K562 (cell line): ENCODE measurements at regions not wholly inside any gene's neighbourhood (a gene's known extent, or its start where the extent isn't known, plus 50 kb on each side); places are given as distances from the start of the nearest gene placed in this dataset.

Experiments
- ATAC-seq: fragments of 200-7000 bp; cut with Tn5 transposase; 3 replicates; pipeline ENCODE4 v1.9.1; 2020; ENCODE audit warnings: moderate library complexity
- BruUV-seq: library from RNA; stranded (reverse); fragments of 400-500 nt; replicated peaks from 2 replicates; lab custom pipeline; 2021; lab: Mats Ljungman, UMichigan
- CTCF ChIA-PET: fragments of 300-600 bp; formaldehyde crosslinking; extraction: SDS; loops from one replicate; lab custom pipeline; 2021; ENCODE audit warnings: low intra/inter-chr PET ratio; lab: Yijun Ruan, JAX
- POLR2A ChIA-PET: fragments of 300-600, 350-650 bp; sonication (Branson Sonifier 250); formaldehyde crosslinking; extraction: SDS; loops from one replicate; lab custom pipeline; 2021; ENCODE audit warnings: antibody characterized with exemption, inconsistent platforms; lab: Yijun Ruan, JAX
- DNase-seq, 4 experiments: peaks; one replicate each; pipeline versions ENCODE4 v3.0.0 to v3.0.0-alpha.2; 2011 to 2018; ENCODE audit warnings: low spot score in 3 of 4, mixed read lengths in 3 of 4; ENCODE audit errors: extremely low read depth in 1 of 4
- FAIRE-seq: peaks from 2 replicates; lab custom pipeline; 2011; peaks lifted over from hg19 to GRCh38; lab: Jason Lieb, UNC
- H2AFZ ChIP-seq: 2 replicates; pipeline ENCODE4 v1.6.0; 2011; ENCODE audit warnings: low read depth, low read length, control low read depth, inconsistent platforms
- H3K27ac ChIP-seq: fragments of 200-600 bp; 3 replicates; pipeline ENCODE4 v1.8.0; 2011; ENCODE audit warnings: low read depth, mild to moderate bottlenecking, control low read depth, inconsistent platforms, low read length, moderate library complexity, mixed read lengths; ENCODE audit errors: extremely low read depth
- H3K27me3 ChIP-seq, 2 experiments: fragments of 300-600 bp in 1 of 2; 2 replicates in 1 of 2; 3 replicates in 1 of 2; pipeline versions ENCODE4 v1.6.0 to v1.8.0; 2011; ENCODE audit warnings: inconsistent platforms in 2 of 2, low read length in 2 of 2, mild to moderate bottlenecking in 1 of 2, mixed read lengths in 1 of 2, moderate library complexity in 1 of 2; ENCODE audit not compliant: control insufficient read depth in 2 of 2, insufficient read depth in 2 of 2
- H3K36me3 ChIP-seq: fragments of 300-600 bp; 3 replicates; pipeline ENCODE4 v1.8.0; 2011; ENCODE audit warnings: mild to moderate bottlenecking, low read length, inconsistent platforms; ENCODE audit not compliant: control insufficient read depth, insufficient read depth
- H3K4me1 ChIP-seq, 2 experiments: fragments of 200-600 bp in 1 of 2; replicated peaks in 1 of 2; 2 replicates in 1 of 2; 3 replicates in 1 of 2; pipeline versions ENCODE4 v1.5.1 to v1.8.0; 2011; ENCODE audit warnings: inconsistent platforms in 2 of 2, low read length in 2 of 2, mild to moderate bottlenecking in 1 of 2, mixed read lengths in 1 of 2, moderate library complexity in 1 of 2; ENCODE audit not compliant: control insufficient read depth in 2 of 2, insufficient read depth in 2 of 2
- H3K4me2 ChIP-seq: 2 replicates; pipeline ENCODE4 v1.6.1; 2011; ENCODE audit warnings: low read length, control low read depth, inconsistent platforms, mixed read lengths; ENCODE audit not compliant: insufficient read depth
- H3K4me3 ChIP-seq: fragments of 200-600 bp; sonication (generic), shearing (Covaris generic); 2 replicates; pipeline ENCODE4 v1.5.1; 2016; ENCODE audit warnings: control low read depth, inconsistent platforms
- H3K79me2 ChIP-seq: fragments of 200-600 bp; 3 replicates; pipeline ENCODE4 v1.8.0; 2011; ENCODE audit warnings: low read length, inconsistent platforms; ENCODE audit not compliant: control insufficient read depth, insufficient read depth
- H3K9ac ChIP-seq, 2 experiments: 2 replicates each; pipeline versions ENCODE4 v1.6.0 to v1.6.1; 2011; ENCODE audit warnings: low read depth in 2 of 2, low read length in 2 of 2, control low read depth in 1 of 2, inconsistent platforms in 1 of 2, mild to moderate bottlenecking in 1 of 2, mixed read lengths in 1 of 2; ENCODE audit not compliant: insufficient read depth in 1 of 2
- H3K9me1 ChIP-seq: one replicate; pipeline ENCODE4 v1.6.0; 2011; ENCODE audit warnings: inconsistent platforms, mild to moderate bottlenecking, low read length, moderate library complexity; ENCODE audit not compliant: control insufficient read depth, insufficient read depth
- H3K9me3 ChIP-seq: replicated peaks from 2 replicates; pipeline ENCODE4 v1.5.1; 2011; ENCODE audit warnings: low read depth, low read length, inconsistent platforms; ENCODE audit not compliant: control insufficient read depth, insufficient read depth
- H4K20me1 ChIP-seq: replicated peaks from 2 replicates; pipeline ENCODE4 v1.6.1; 2011; ENCODE audit warnings: low read length, inconsistent platforms, mixed read lengths; ENCODE audit not compliant: control insufficient read depth, insufficient read depth
- ARHGAP35 ChIP-seq: fragments of 450-650 bp; IDR thresholded peaks from 2 replicates; pipeline ENCODE4 v1.6.1; 2018; ENCODE audit not compliant: partially characterized antibody
- CTBP1 ChIP-seq: fragments of 450-650 bp; IDR thresholded peaks from 2 replicates; pipeline ENCODE4 v1.6.1; 2016; ENCODE audit warnings: borderline replicate concordance
- HDAC3 ChIP-seq: fragments of 450-650 bp; IDR thresholded peaks from 2 replicates; pipeline ENCODE4 v1.6.1; 2018; ENCODE audit warnings: borderline replicate concordance, mild to moderate bottlenecking, moderate library complexity; ENCODE audit not compliant: partially characterized antibody
- JUN ChIP-seq, 2 experiments: sonication (generic) in 1 of 2; formaldehyde crosslinking in 1 of 2; IDR thresholded peaks; 2 replicates each; pipeline versions ENCODE4 v1.6.1 to v1.8.0; 2012 to 2022; ENCODE audit warnings: borderline replicate concordance in 2 of 2, mild to moderate bottlenecking in 2 of 2, improper control_type of control experiment in 1 of 2, low read depth in 1 of 2, low read length in 1 of 2, missing genetic modification reagents in 1 of 2
- MCM5 ChIP-seq: fragments of 450-650 bp; IDR thresholded peaks from 2 replicates; pipeline ENCODE4 v1.6.1; 2016; ENCODE audit warnings: low read depth
- NCOR1 ChIP-seq: fragments of 450-650 bp; IDR thresholded peaks from 2 replicates; pipeline ENCODE4 v1.6.1; 2016; ENCODE audit warnings: mild to moderate bottlenecking, moderate library complexity
- NFATC3 ChIP-seq: fragments of 450-650 bp; IDR thresholded peaks from 2 replicates; pipeline ENCODE4 v1.6.1; 2017; ENCODE audit warnings: mild to moderate bottlenecking
- NR2C1 ChIP-seq, 2 experiments: fragments of 450-650 bp; IDR thresholded peaks; 2 replicates each; pipeline ENCODE4 v1.6.1; 2017; ENCODE audit warnings: mild to moderate bottlenecking in 2 of 2, antibody characterized with exemption in 1 of 2, inconsistent platforms in 1 of 2, missing compliant biosample characterization in 1 of 2, missing genetic modification characterization in 1 of 2
- NR2C2 ChIP-seq, 2 experiments: fragments of 200-800 bp in 1 of 2; sonication (Bioruptor generic) in 1 of 2; sonication (generic) in 1 of 2; formaldehyde crosslinking in 1 of 2; IDR thresholded peaks; 2 replicates each; pipeline versions ENCODE4 v1.6.1 to v1.8.0; 2016 to 2022; ENCODE audit warnings: mild to moderate bottlenecking in 1 of 2, missing compliant biosample characterization in 1 of 2, missing genetic modification characterization in 1 of 2, missing genetic modification reagents in 1 of 2
- PHB ChIP-seq: fragments of 250-450 bp; sonication (Bioruptor Pico); IDR thresholded peaks from 2 replicates; pipeline ENCODE4 v1.5.0; 2021
- SMARCB1 ChIP-seq: IDR thresholded peaks from 2 replicates; pipeline ENCODE4 v1.6.1; 2011; ENCODE audit warnings: improper control_type of control experiment, low read depth; ENCODE audit not compliant: insufficient read length
- TAF1 ChIP-seq: IDR thresholded peaks from 2 replicates; pipeline ENCODE4 v1.6.1; 2011; ENCODE audit warnings: mild to moderate bottlenecking, low read length, moderate library complexity; ENCODE audit not compliant: insufficient read depth, control insufficient read depth, severe bottlenecking; ENCODE audit errors: extremely low read depth
- ZBTB8A ChIP-seq: fragments of 450-650 bp; IDR thresholded peaks from 2 replicates; pipeline ENCODE4 v1.6.1; 2018; ENCODE audit warnings: mild to moderate bottlenecking, moderate library complexity; ENCODE audit not compliant: partially characterized antibody
- ZNF133 ChIP-seq: fragments of 250-450 bp; sonication (Bioruptor Pico); IDR thresholded peaks from 2 replicates; pipeline ENCODE4 v1.4.0; 2020; ENCODE audit warnings: mild to moderate bottlenecking
- ZNF184 ChIP-seq: sonication (generic); formaldehyde crosslinking; IDR thresholded peaks from 2 replicates; pipeline ENCODE4 v1.5.0; 2020; ENCODE audit warnings: missing genetic modification reagents
- ZNF282 ChIP-seq: sonication (generic); formaldehyde crosslinking; IDR thresholded peaks from 2 replicates; pipeline ENCODE4 v1.8.1; 2023; ENCODE audit warnings: missing genetic modification reagents
- ZNF408 ChIP-seq: fragments of 250-450 bp; sonication (Bioruptor Pico); IDR thresholded peaks from 2 replicates; pipeline ENCODE4 v1.4.0; 2020; ENCODE audit warnings: low read depth, mild to moderate bottlenecking, moderate library complexity
- WGBS: fragments of 100-300 bp; shearing (Covaris generic); methylation state at CpG from one replicate; pipeline ENCODE4 v1.1.6; 2016; ENCODE audit warnings: low coverage, mixed read lengths; ENCODE audit not compliant: insufficient coverage; ENCODE audit errors: missing lambda C conversion rate; 5-methylcytosine and 5-hydroxymethylcytosine counted together
- in situ Hi-C: fragments of 300-500 bp; cut with MboI; formaldehyde crosslinking; loops from 4 replicates; pipeline ENCODE4 v1.15.0; 2018; ENCODE audit warnings: inconsistent platforms, mixed read lengths
- intact Hi-C: fragments of 100-400 bp; cut with micrococcal nuclease; formaldehyde crosslinking; loops from 2 replicates; pipeline ENCODE4 v1.14.2; 2022
- TF ChIP-seq, protein P1 (sequence below): fragments of 250-450 bp; sonication (Bioruptor Pico); IDR thresholded peaks from 2 replicates; pipeline ENCODE4 v1.8.0; 2022; ENCODE audit warnings: inconsistent platforms
- TF ChIP-seq, protein P2 (sequence below), 2 experiments: fragments of 450-650 bp in 1 of 2; sonication (generic) in 1 of 2; formaldehyde crosslinking in 1 of 2; IDR thresholded peaks in 1 of 2; conservative IDR thresholded peaks in 1 of 2; 2 replicates each; pipeline versions ENCODE4 v1.6.1 to v1.8.1; 2016 to 2023; ENCODE audit warnings: mild to moderate bottlenecking in 2 of 2, moderate library complexity in 2 of 2, inconsistent platforms in 1 of 2, missing genetic modification reagents in 1 of 2

DNA sequence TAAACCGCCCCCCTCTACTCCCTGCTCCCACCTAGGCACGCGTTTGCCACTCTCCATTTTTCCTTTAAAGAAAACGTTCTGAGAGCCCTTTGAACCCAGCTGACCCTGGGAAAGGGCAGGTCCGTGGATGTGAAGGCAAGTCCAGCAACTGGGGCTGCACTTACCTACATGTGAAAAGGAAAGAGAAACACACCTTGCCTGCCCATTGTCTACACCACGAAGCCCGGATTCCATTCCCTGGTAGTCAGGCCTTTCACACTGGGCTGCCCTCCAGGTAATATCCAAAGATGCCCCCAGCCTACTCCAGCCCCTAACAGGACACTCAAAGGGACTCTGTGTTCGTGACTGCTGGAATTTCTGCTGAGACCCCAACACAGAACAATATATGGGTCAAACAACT is 94.4 kb downstream of the CD83 start:
- BruUV-seq: no TSS peak
- CTCF ChIA-PET: interaction anchor here (0.6 to 1.3 kb wide), 3 partner anchors 135 to 1417 kb away, joined by 3 to 5 read pairs (median 4); no protein-coding TSS in a partner anchor
- Histone ChIP-seq H3K79me2 (no peaks in the 10 kb centered on the region), H2AFZ (peak overlapping the region; percentile 99), H4K20me1 (no peaks in the 10 kb centered on the region), H3K9me1 (no peaks in the 10 kb centered on the region), H3K4me3 (no peak overlapping the region), H3K9me3 (no peaks in the 10 kb centered on the region), H3K36me3 (no peaks in the 10 kb centered on the region), H3K9ac (peak overlapping the region in 1 of 2 experiments; percentile 73; a peak in 2 of 4 replicates), H3K27me3 (peaks cover 2 to 21% of the 10 kb centered on the region in 2 experiments; a peak in 3 of 5 replicates), H3K4me2 (peak overlapping the region; percentile 86), H3K27ac (no peak overlapping the region), H3K4me1 (peaks cover 13 to 17% of the 10 kb centered on the region in 2 experiments)
- in situ Hi-C loops (no loop called here), intact Hi-C loops (loop anchor here (5.0 kb wide), 2 partner anchors 70 to 495 kb away; no protein-coding TSS in a partner anchor)
- ATAC-seq (no peak), DNase-seq (no peak), FAIRE-seq (no peak)
- 44% methylated on average over 8 of the region's 8 CpGs for WGBS
- POLR2A ChIA-PET: interaction anchor here (0.6 to 0.9 kb wide), 3 partner anchors 62 to 1044 kb away, joined by 3 read pairs; no protein-coding TSS in a partner anchor
- no peak for TF ChIP-seq PHB (CRISPR knock-in tag)
- TF ChIP-seq NR2C2 (CRISPR knock-in tag; IDR thresholded peaks at IDR 0.05): no peak
- TF ChIP-seq NR2C2 (tag; IDR thresholded peaks at IDR 0.05): peak; percentile 65
- TF ChIP-seq ZNF408 (CRISPR knock-in tag): no peak
- TF ChIP-seq ARHGAP35: no peak
- no peak for TF ChIP-seq ZNF282
- no peak for TF ChIP-seq NR2C1 (IDR thresholded peaks at IDR 0.05)
- TF ChIP-seq NR2C1 (tag; IDR thresholded peaks at IDR 0.05): peak; percentile 42; the same call in 1 of the 2 replicates
- TF ChIP-seq HDAC3: no peak
- TF ChIP-seq ZNF184 (CRISPR knock-in tag): no peak
- no peak for TF ChIP-seq MCM5
- TF ChIP-seq NFATC3: no peak
- TF ChIP-seq, protein P1, sequence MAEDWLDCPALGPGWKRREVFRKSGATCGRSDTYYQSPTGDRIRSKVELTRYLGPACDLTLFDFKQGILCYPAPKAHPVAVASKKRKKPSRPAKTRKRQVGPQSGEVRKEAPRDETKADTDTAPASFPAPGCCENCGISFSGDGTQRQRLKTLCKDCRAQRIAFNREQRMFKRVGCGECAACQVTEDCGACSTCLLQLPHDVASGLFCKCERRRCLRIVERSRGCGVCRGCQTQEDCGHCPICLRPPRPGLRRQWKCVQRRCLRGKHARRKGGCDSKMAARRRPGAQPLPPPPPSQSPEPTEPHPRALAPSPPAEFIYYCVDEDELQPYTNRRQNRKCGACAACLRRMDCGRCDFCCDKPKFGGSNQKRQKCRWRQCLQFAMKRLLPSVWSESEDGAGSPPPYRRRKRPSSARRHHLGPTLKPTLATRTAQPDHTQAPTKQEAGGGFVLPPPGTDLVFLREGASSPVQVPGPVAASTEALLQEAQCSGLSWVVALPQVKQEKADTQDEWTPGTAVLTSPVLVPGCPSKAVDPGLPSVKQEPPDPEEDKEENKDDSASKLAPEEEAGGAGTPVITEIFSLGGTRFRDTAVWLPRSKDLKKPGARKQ: no peak
- no peak for TF ChIP-seq SMARCB1
- no peak for TF ChIP-seq CTBP1
- TF ChIP-seq ZBTB8A: no peak
- 0 out of 2 replicates have a peak, but pooled peaks have one; percentile 1 for TF ChIP-seq NCOR1
- TF ChIP-seq TAF1: no peak
- TF ChIP-seq JUN (IDR thresholded peaks at IDR 0.05; ENCODE audit: borderline replicate concordance, low read depth, low read length): no peak
- no peak for TF ChIP-seq JUN (CRISPR knock-in tag; IDR thresholded peaks at IDR 0.05; ENCODE audit: borderline replicate concordance)
- TF ChIP-seq, protein P2, sequence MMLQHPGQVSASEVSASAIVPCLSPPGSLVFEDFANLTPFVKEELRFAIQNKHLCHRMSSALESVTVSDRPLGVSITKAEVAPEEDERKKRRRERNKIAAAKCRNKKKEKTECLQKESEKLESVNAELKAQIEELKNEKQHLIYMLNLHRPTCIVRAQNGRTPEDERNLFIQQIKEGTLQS (IDR thresholded peaks at IDR 0.05): no peak; the same call in 1 of the 2 replicates
- TF ChIP-seq, protein P2 (CRISPR knock-in tag; conservative IDR thresholded peaks at IDR 0.05): no peak
- TF ChIP-seq ZNF133 (CRISPR knock-in tag): no peak
